ENCODE measurements at regions not wholly inside any gene's neighbourhood (a gene's known extent, or its start where the extent isn't known, plus 50 kb on each side); places are given as distances from the start of the nearest gene placed in this dataset.

DNA sequence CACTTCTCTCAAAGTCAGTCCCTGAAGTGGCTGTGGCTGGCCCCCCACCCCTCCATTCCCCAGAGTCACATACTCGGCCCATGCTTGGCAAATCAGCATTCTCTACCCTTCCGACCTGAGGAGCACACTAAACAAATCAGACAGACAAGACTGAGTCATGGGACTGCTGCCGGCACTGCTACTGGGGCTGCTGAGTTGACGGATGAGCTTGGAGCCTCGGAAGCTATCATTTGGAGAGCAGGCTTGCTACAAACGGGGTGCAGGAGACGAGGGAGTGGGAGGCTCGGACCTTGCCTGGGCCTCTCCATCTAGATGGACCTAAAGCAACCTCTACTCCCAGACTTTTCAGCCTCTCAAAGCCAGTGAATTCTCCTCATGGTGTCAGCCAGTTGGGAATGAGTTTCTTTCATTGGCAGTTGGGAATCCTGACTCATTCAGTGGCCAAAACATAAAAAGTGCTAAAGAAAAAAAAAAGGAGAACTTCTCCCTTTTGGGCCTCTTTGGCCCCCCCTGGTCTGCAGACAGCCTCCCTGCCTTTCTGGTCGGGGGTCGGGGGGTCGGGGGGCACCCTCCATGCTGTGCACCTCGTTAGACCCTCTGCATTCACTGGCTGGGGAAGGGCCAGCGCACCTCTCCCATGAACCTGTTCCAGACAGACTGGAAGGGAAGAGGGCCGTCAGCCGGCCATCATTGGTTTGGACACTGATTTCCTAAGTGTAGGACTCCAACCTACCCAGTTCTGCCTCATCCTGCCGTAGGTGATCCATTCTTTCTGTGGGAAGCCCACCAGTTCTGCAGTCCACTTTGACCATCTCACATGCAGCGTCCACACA lies 52.3 kb upstream of the COL13A1 start:
- Histone ChIP-seq H3K27ac (ENCODE audit: low read length) (no peak overlapping the region), H3K4me2 (ENCODE audit: low read length) (no peak overlapping the region), H4K20me1 (ENCODE audit: insufficient read depth, low read length) (no peaks in the 10 kb centered on the region), H3K36me3 (replicated peaks; ENCODE audit: low read depth, low read length) (no peaks in the 10 kb centered on the region), H3K4me1 (ENCODE audit: low read length) (peaks cover 32% of the 10 kb centered on the region), H3K79me2 (ENCODE audit: low read length) (no peaks in the 10 kb centered on the region), H3K9me3 (ENCODE audit: insufficient read depth, low read length) (no peaks in the 10 kb centered on the region), H3K4me3 (ENCODE audit: low read length) (no peak overlapping the region), H3K27me3 (ENCODE audit: low read depth, low read length) (peaks cover 35% of the 10 kb centered on the region), H3K9ac (ENCODE audit: low read length) (no peak overlapping the region), H2AFZ (ENCODE audit: low read depth, low read length) (no peak overlapping the region)
- TF ChIP-seq EZH2phosphoT487 (IDR thresholded peaks at IDR 0.05; ENCODE audit: low read depth), result no peak
- TF ChIP-seq CTCF (IDR thresholded peaks at IDR 0.05; ENCODE audit: low read depth, low read length), result no peak

GRCh38 chr10:69750011-69750373 lies 51.7 kb upstream of the COL13A1 start:
- H3K4me2 ChIP-seq (ENCODE audit: low read length), result no peak overlapping the region
- H3K9me3 ChIP-seq (ENCODE audit: insufficient read depth, low read length), result no peaks in the 10 kb centered on the region
- H3K4me1 ChIP-seq (ENCODE audit: low read length), result peaks cover 28% of the 10 kb centered on the region
- TF ChIP-seq EZH2phosphoT487 (IDR thresholded peaks at IDR 0.05; ENCODE audit: low read depth), result no peak
- no peak for TF ChIP-seq CTCF (IDR thresholded peaks at IDR 0.05; ENCODE audit: low read depth, low read length)
- H3K27me3 ChIP-seq (ENCODE audit: low read depth, low read length), result peaks cover 29% of the 10 kb centered on the region
- no peaks in the 10 kb centered on the region for H3K36me3 ChIP-seq (replicated peaks; ENCODE audit: low read depth, low read length)
- H3K79me2 ChIP-seq (ENCODE audit: low read length), result no peaks in the 10 kb centered on the region
- H3K9ac ChIP-seq (ENCODE audit: low read length), result no peak overlapping the region
- H3K27ac ChIP-seq (ENCODE audit: low read length), result no peak overlapping the region
- H3K4me3 ChIP-seq (ENCODE audit: low read length), result no peak overlapping the region
- H4K20me1 ChIP-seq (ENCODE audit: insufficient read depth, low read length), result no peaks in the 10 kb centered on the region
- no peak overlapping the region for H2AFZ ChIP-seq (ENCODE audit: low read depth, low read length)

DNA sequence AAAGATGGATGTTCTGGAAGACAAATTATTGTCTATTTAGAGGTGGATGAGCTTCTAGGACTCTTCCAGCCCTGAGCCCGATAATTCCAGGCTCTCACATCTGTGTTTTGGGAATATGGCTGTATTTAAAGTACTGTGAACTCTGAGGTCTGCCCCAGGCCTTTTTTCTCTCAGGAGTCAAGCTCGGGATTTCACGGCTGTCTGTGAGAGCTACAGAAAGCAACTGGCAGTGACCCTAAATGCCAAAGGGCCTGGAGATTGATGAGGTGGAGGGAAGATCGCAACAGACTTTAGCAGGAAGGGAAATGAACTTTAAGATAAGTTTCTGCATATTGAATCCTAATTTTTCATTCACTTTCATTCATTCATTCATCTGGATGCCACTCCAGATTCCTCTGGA lies 51.0 kb upstream of the COL13A1 start:
- Histone ChIP-seq H3K9ac (ENCODE audit: low read length) (no peak overlapping the region), H4K20me1 (ENCODE audit: insufficient read depth, low read length) (no peaks in the 10 kb centered on the region), H3K9me3 (ENCODE audit: insufficient read depth, low read length) (no peaks in the 10 kb centered on the region), H2AFZ (ENCODE audit: low read depth, low read length) (no peak overlapping the region), H3K4me3 (ENCODE audit: low read length) (no peak overlapping the region), H3K79me2 (ENCODE audit: low read length) (no peaks in the 10 kb centered on the region), H3K4me2 (ENCODE audit: low read length) (no peak overlapping the region), H3K36me3 (replicated peaks; ENCODE audit: low read depth, low read length) (no peaks in the 10 kb centered on the region), H3K4me1 (ENCODE audit: low read length) (peaks cover 21% of the 10 kb centered on the region), H3K27me3 (ENCODE audit: low read depth, low read length) (peaks cover 26% of the 10 kb centered on the region), H3K27ac (ENCODE audit: low read length) (no peak overlapping the region)
- no peak for TF ChIP-seq EZH2phosphoT487 (IDR thresholded peaks at IDR 0.05; ENCODE audit: low read depth)
- no peak for TF ChIP-seq CTCF (IDR thresholded peaks at IDR 0.05; ENCODE audit: low read depth, low read length)

- Histone ChIP-seq H3K4me1 (ENCODE audit: low read length) (peaks cover 16% of the 10 kb centered on the region), H3K79me2 (ENCODE audit: low read length) (no peaks in the 10 kb centered on the region), H4K20me1 (ENCODE audit: insufficient read depth, low read length) (no peaks in the 10 kb centered on the region), H3K9me3 (ENCODE audit: insufficient read depth, low read length) (no peaks in the 10 kb centered on the region), H3K27ac (ENCODE audit: low read length) (no peak overlapping the region), H2AFZ (ENCODE audit: low read depth, low read length) (no peak overlapping the region), H3K27me3 (ENCODE audit: low read depth, low read length) (peaks cover 26% of the 10 kb centered on the region), H3K4me3 (ENCODE audit: low read length) (no peak overlapping the region), H3K36me3 (replicated peaks; ENCODE audit: low read depth, low read length) (no peaks in the 10 kb centered on the region), H3K9ac (ENCODE audit: low read length) (no peak overlapping the region), H3K4me2 (ENCODE audit: low read length) (no peak overlapping the region)
- no peak for TF ChIP-seq EZH2phosphoT487 (IDR thresholded peaks at IDR 0.05; ENCODE audit: low read depth)
These were observed 50.5 kb upstream of the COL13A1 start for GRCh38 chr10:69751214-69751613.
